ENCODE measurements at regions not wholly inside any gene's neighbourhood (a gene's known extent, or its start where the extent isn't known, plus 50 kb on each side); places are given as distances from the start of the nearest gene placed in this dataset.
A peak's percentile ranks its signal among the peaks of the same experiment; 100 is the strongest.

GRCh38 chr1:204806943-204807687 lies 63.5 kb upstream of the NFASC start:
- no peak for TF ChIP-seq ATF3 (IDR thresholded peaks at IDR 0.05)
- TF ChIP-seq FOSL1 (IDR thresholded peaks at IDR 0.05; ENCODE audit: low read depth) = no peak
- TF ChIP-seq RAD21 (IDR thresholded peaks at IDR 0.05; ENCODE audit: low read depth) = peak; percentile 92
- TF ChIP-seq MAX (IDR thresholded peaks at IDR 0.05) = no peak
- no peak for TF ChIP-seq ZFX (IDR thresholded peaks at IDR 0.05)
- no peak for TF ChIP-seq SP1 (IDR thresholded peaks at IDR 0.05; ENCODE audit: low read depth)
- TF ChIP-seq CTCF (IDR thresholded peaks at IDR 0.05 in 2 of 3, conservative IDR thresholded peaks at IDR 0.05 in 1 of 3; ENCODE audit: borderline replicate concordance in 1 of 3, insufficient read depth in 1 of 3, low read depth in 2 of 3, low read length in 2 of 3) = peak; percentile 99 to 100 (median 99)
- TF ChIP-seq JUND (IDR thresholded peaks at IDR 0.05) = no peak
- no peak for TF ChIP-seq POLR2A (IDR thresholded peaks at IDR 0.05; ENCODE audit: borderline replicate concordance, extremely low read depth, insufficient read depth, insufficient read length)
- peak; percentile 16 for TF ChIP-seq TCF7L2 (IDR thresholded peaks at IDR 0.05; ENCODE audit: borderline replicate concordance, extremely low read depth, insufficient read depth, insufficient read length)
- no peak for TF ChIP-seq ZBTB33 (IDR thresholded peaks at IDR 0.05; ENCODE audit: extremely low read depth, insufficient replicate concordance, low read length)
- no peak for TF ChIP-seq SRF (IDR thresholded peaks at IDR 0.05; ENCODE audit: low read depth)
- TF ChIP-seq REST (IDR thresholded peaks at IDR 0.05; ENCODE audit: low read depth) = no peak
- no peak for TF ChIP-seq EGR1 (IDR thresholded peaks at IDR 0.05; ENCODE audit: low read depth)
- no peak for TF ChIP-seq CEBPB (IDR thresholded peaks at IDR 0.05; ENCODE audit: low read depth)
- TF ChIP-seq SIN3A (IDR thresholded peaks at IDR 0.05; ENCODE audit: low read depth) = no peak
- peak; percentile 14 for TF ChIP-seq YY1 (IDR thresholded peaks at IDR 0.05; ENCODE audit: extremely low read depth, insufficient replicate concordance, low read depth, low read length)
- TF ChIP-seq EZH2 (IDR thresholded peaks at IDR 0.05) = no peak
- peak; percentile 94 for ATAC-seq
- Histone ChIP-seq H3K79me2 (ENCODE audit: insufficient read depth, low read length) (no peaks in the 10 kb centered on the region), H3K4me2 (ENCODE audit: low read length) (peak overlapping the region; percentile 95), H3K9ac (ENCODE audit: low read length) (no peak overlapping the region), H3K4me1 (ENCODE audit: control insufficient read depth in 1 of 2, insufficient read depth in 2 of 2, low read length in 2 of 2) (peaks cover 0 to 12% of the 10 kb centered on the region in 2 experiments; a peak in 2 of 4 replicates), H3K4me3 (replicated peaks in 1 of 2; ENCODE audit: low read depth in 1 of 2, low read length in 2 of 2) (peak overlapping the region; percentile 42 to 61), H3K27ac (ENCODE audit: low read depth, low read length) (no peak overlapping the region), H3K36me3 (ENCODE audit: control insufficient read depth in 1 of 2, insufficient read depth in 2 of 2, low read length in 2 of 2) (no peaks in the 10 kb centered on the region), H4K20me1 (ENCODE audit: insufficient read depth) (no peaks in the 10 kb centered on the region), H3K9me2 (ENCODE audit: insufficient read depth) (no peaks in the 10 kb centered on the region), H2AFZ (ENCODE audit: low read depth, low read length, poor library complexity, severe bottlenecking) (peak overlapping the region; percentile 100), H3K27me3 (ENCODE audit: insufficient read depth, low read length) (peaks cover 8% of the 10 kb centered on the region; the same call in 1 of the 2 replicates), H3K9me3 (ENCODE audit: control insufficient read depth in 1 of 2, insufficient read depth in 1 of 2, low read depth in 1 of 2, low read length in 2 of 2) (no peaks in the 10 kb centered on the region)
- ChIA-PET CTCF (interaction anchor here (0.6 to 5.4 kb wide), 82 partner anchors 10 to 1137 kb away, joined by 3 to 192 read pairs (median 5); partner anchors contain the start of genes MDM4 and PIK3C2B), RAD21 (ENCODE audit: low non-redundant PET in 1 of 2, low total read pairs in 2 of 2, uncharacterized antibody in 2 of 2, unreplicated experiment in 2 of 2) (interaction anchor here (0.7 to 2.5 kb wide), 17 partner anchors 43 to 578 kb away, joined by 3 to 29 read pairs (median 4); no protein-coding TSS in a partner anchor), POLR2A (interaction anchor here (2.1 to 2.2 kb wide), 2 partner anchors 242 to 291 kb away, joined by 4 to 6 read pairs; partner anchors contain the start of gene MDM4)
- intact Hi-C loops (cut with micrococcal nuclease) = loop anchor here (1.0 to 5.0 kb wide), 5 partner anchors 115 to 375 kb away; no protein-coding TSS in a partner anchor
- DNase-seq (ENCODE audit: low read depth, low spot score) = peak; percentile 76
- BruUV-seq (replicated peaks) = no TSS peak
